Neural crest cell (in vitro differentiated cells): ENCODE measurements at regions not wholly inside any gene's neighbourhood (a gene's known extent, or its start where the extent isn't known, plus 50 kb on each side); places are given as distances from the start of the nearest gene placed in this dataset.

Experiments used
- DNase-seq: peaks from one replicate; pipeline ENCODE4 v3.0.0; 2021; ENCODE audit warnings: low read depth, mixed read lengths, low spot score
- H3K27ac Mint-ChIP-seq: one replicate; pipeline ENCODE4 v1.8.0; 2021; ENCODE audit warnings: mild to moderate bottlenecking, mixed read lengths; ENCODE audit not compliant: unreplicated experiment
- H3K27me3 Mint-ChIP-seq: 2 replicates; pipeline ENCODE4 v1.8.0; 2021; ENCODE audit warnings: low read depth, mild to moderate bottlenecking, mixed read lengths
- H3K36me3 Mint-ChIP-seq: 2 replicates; pipeline ENCODE4 v1.8.0; 2021; ENCODE audit warnings: low read depth, mild to moderate bottlenecking, mixed read lengths
- H3K4me1 Mint-ChIP-seq: 2 replicates; pipeline ENCODE4 v1.8.0; 2021; ENCODE audit warnings: mixed read lengths
- H3K4me3 Mint-ChIP-seq: one replicate; pipeline ENCODE4 v1.8.0; 2021; ENCODE audit warnings: mild to moderate bottlenecking, mixed read lengths
- H3K9me3 Mint-ChIP-seq: 2 replicates; pipeline ENCODE4 v1.8.0; 2021; ENCODE audit warnings: mixed read lengths
- CTCF ChIP-seq: fragments of 200-600 bp; sonication (generic); conservative IDR thresholded peaks from 2 replicates; pipeline ENCODE4 v1.5.0; 2021; ENCODE audit warnings: antibody characterized with exemption, mild to moderate bottlenecking

- H3K27ac Mint-ChIP-seq = no peak overlapping the region
- no peak for DNase-seq
- H3K9me3 Mint-ChIP-seq = peaks cover 4% of the 10 kb centered on the region
- no peak for TF ChIP-seq CTCF
- H3K4me1 Mint-ChIP-seq = no peaks in the 10 kb centered on the region
- no peak overlapping the region for H3K4me3 Mint-ChIP-seq
- H3K27me3 Mint-ChIP-seq = no peaks in the 10 kb centered on the region
- no peaks in the 10 kb centered on the region for H3K36me3 Mint-ChIP-seq
Measured at GRCh38 chr7:47000561-47000960, 581.4 kb downstream of the TNS3 start.

- Mint-ChIP-seq H3K4me1 (no peaks in the 10 kb centered on the region), H3K9me3 (peaks cover 7% of the 10 kb centered on the region), H3K4me3 (no peak overlapping the region), H3K27me3 (no peaks in the 10 kb centered on the region), H3K27ac (no peak overlapping the region), H3K36me3 (no peaks in the 10 kb centered on the region)
- TF ChIP-seq CTCF = no peak
- no peak for DNase-seq
Measured at GRCh38 chr7:46999866-47000265, 582.0 kb downstream of the TNS3 start.

- no peak overlapping the region for H3K4me3 Mint-ChIP-seq
- DNase-seq = no peak
- TF ChIP-seq CTCF = no peak
- H3K27me3 Mint-ChIP-seq = no peaks in the 10 kb centered on the region
- H3K27ac Mint-ChIP-seq = no peak overlapping the region
- peaks cover 3% of the 10 kb centered on the region for H3K9me3 Mint-ChIP-seq
- H3K36me3 Mint-ChIP-seq = no peaks in the 10 kb centered on the region
- H3K4me1 Mint-ChIP-seq = no peaks in the 10 kb centered on the region
Measured at GRCh38 chr7:46996972-46997371, 584.9 kb downstream of the TNS3 start.

- no peak overlapping the region for H3K4me3 Mint-ChIP-seq
- H3K27me3 Mint-ChIP-seq = no peaks in the 10 kb centered on the region
- no peaks in the 10 kb centered on the region for H3K36me3 Mint-ChIP-seq
- H3K9me3 Mint-ChIP-seq = peaks cover 3% of the 10 kb centered on the region
- DNase-seq = no peak
- H3K27ac Mint-ChIP-seq = no peak overlapping the region
- H3K4me1 Mint-ChIP-seq = no peaks in the 10 kb centered on the region
- no peak for TF ChIP-seq CTCF
Measured at GRCh38 chr7:46993396-46993795, 588.5 kb downstream of the TNS3 start.

- Mint-ChIP-seq H3K9me3 (peaks cover 6% of the 10 kb centered on the region), H3K27ac (no peak overlapping the region), H3K4me3 (no peak overlapping the region), H3K4me1 (no peaks in the 10 kb centered on the region), H3K36me3 (no peaks in the 10 kb centered on the region), H3K27me3 (no peaks in the 10 kb centered on the region)
- TF ChIP-seq CTCF = no peak
- no peak for DNase-seq
Measured at GRCh38 chr7:46990761-46991160, 591.1 kb downstream of the TNS3 start.

- Mint-ChIP-seq H3K36me3 (peaks cover 4% of the 10 kb centered on the region), H3K4me1 (no peaks in the 10 kb centered on the region), H3K4me3 (no peak overlapping the region), H3K27ac (no peak overlapping the region), H3K27me3 (no peaks in the 10 kb centered on the region), H3K9me3 (peaks cover 9% of the 10 kb centered on the region)
- no peak for DNase-seq
- TF ChIP-seq CTCF = no peak
Measured at GRCh38 chr7:46989247-46989646, 592.7 kb downstream of the TNS3 start.
